ENCODE measurements at regions not wholly inside any gene's neighbourhood (a gene's known extent, or its start where the extent isn't known, plus 50 kb on each side); places are given as distances from the start of the nearest gene placed in this dataset.

GRCh38 chr3:194257916-194258668, 93.0 kb downstream of the CPN2 start:
- TF ChIP-seq GATA2 (IDR thresholded peaks at IDR 0.05; ENCODE audit: low read depth, low read length) (no peak), GATA3 (IDR thresholded peaks at IDR 0.05; ENCODE audit: low read depth, low read length) (no peak)

Measured in SH-SY5Y (cell line).